Activated CD4-positive, alpha-beta T cell treated with anti-CD3 and anti-CD28 coated beads for 1 hour (primary cell): ENCODE measurements at regions not wholly inside any gene's neighbourhood (a gene's known extent, or its start where the extent isn't known, plus 50 kb on each side); places are given as distances from the start of the nearest gene placed in this dataset.
"Not testable (repeated sequence)": the region's sequence is repeated elsewhere in the genome, so short reads cannot be mapped to it uniquely, and the experiment has no call there.

Experiments used
- DNase-seq: peaks from one replicate; pipeline ENCODE4 v3.0.0-alpha.2; 2020

DNA sequence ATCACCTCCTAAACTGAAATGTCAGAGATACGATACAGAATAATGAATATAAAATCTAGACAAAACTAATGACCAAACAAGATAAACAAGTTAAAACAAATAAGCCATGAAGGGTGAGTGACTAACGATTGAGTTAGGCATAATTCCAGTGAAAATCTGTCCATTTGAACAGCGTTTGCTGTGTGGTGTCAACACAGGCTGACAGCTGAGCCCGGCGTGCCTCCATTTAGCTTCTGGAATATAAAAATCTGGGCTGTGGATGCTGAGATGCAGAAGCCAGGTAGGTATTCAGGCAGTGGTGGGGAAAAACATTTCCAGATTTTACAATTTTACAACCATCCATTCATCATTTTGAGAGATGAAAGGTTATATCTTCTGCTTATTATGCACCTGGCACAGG is 2041.4 kb upstream of the CELF4 start:
- DNase-seq = no peak

DNA sequence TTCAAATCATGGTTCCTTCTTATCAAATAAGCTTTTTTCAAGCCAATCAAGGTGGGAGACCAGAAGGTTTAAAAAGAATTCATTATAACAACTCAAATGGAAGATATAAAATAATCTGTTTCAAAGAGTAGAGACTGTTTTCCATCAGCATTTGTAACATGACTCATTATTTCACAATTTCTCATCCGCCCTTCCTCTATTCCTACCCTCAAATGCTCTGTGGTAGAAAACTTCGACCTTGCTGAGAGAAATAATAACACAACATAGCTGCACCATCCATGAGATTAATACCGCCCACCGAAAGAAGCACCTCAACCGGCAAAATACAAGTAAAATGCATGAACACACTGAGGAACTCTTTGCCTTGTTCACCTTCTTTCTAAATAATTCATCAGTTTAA is 2039.2 kb upstream of the CELF4 start:
- DNase-seq = no peak

DNA sequence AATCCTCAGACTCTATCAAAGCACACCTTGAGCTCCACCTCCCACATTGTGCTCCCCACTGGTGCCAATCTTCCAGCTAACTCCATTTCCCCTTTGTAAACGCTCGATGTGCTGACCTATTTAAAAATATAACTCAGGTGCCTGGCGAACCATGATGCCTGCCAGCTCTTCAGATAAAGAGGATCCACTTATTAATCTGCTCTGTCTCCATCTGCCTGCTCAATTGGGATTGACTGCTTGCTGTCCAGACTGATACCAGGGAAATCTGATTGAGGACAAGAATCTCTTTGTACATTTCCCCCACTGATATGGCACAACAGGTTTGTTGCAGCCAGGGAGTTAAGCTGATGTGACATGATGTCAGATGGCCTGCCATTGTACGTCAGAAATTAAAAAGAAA is 2036.5 kb upstream of the CELF4 start:
- DNase-seq = no peak

DNA sequence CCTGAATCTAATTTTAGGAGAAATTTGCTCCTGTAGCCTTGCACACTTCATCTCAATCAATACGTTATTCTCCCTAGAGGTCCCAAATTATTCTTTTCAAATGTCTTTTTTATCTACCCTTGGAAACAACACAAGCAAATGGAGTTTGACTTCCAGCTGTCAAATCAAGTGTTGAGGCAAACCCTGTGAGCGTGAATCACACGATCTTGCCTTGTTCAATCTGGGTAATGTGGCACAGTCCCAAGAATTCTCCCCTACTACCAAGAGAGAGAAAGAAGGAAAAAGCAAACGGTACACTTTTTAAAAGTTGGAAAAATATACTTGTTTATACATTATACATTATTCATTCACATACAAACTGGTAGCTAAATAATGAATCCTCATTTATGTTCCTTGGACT is 2035.3 kb upstream of the CELF4 start:
- DNase-seq = no peak

DNA sequence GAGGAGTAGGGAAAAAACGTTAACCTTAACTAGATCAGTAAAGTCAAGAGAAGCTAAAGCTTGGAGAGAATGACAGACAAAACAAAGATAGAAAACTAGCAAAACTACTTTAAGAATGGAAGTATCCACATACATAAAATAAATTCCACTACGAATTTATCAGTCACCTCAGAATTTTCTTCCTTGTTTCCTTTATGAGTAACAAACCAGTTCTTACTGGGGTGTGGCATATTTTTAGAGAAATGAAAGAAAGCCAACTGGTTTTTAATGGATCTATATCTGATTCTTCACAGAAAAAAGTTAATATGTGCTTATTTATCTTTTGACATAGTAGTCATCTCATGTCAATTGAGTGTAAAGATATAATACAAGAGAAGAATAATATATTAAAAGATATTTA is 2033.7 kb upstream of the CELF4 start:
- DNase-seq = no peak

DNA sequence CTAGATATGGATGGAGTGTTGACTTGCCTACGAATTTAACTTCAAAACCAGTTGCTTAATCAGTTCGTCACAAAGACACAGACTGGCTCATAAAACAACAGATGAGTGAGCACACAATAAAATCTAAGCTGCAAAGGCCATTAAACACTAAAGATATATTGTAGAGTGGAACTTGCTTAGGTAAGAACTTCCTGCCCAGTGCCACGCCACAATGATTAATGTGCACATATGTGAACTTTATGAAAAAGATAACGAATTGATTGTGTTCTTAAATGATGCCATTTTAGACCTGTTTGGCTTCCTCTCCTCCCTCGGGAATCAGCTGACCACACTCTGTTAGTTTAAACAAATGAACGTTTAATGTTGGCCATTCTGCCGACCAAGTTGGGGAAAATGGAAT is 2031.3 kb upstream of the CELF4 start:
- DNase-seq = no peak

DNA sequence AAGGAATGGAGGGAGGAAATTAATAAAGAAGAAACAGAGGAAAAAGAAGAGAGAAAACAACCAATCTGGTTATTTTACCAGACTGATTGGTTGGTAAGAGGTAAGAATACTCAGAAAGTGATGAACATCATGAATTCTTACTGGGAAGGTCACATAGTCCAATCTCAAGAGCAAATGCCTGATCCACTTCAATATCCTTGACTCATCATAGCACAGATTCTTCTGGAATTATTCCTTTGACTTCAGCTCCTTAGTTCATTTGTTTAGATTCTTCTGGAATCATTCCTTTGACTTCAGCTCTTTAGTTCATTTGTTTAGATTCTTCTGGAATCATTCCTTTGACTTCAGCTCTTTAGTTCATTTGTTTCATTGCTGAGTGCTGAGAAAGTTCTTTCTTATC is 2030.6 kb upstream of the CELF4 start:
- DNase-seq = no peak

DNA sequence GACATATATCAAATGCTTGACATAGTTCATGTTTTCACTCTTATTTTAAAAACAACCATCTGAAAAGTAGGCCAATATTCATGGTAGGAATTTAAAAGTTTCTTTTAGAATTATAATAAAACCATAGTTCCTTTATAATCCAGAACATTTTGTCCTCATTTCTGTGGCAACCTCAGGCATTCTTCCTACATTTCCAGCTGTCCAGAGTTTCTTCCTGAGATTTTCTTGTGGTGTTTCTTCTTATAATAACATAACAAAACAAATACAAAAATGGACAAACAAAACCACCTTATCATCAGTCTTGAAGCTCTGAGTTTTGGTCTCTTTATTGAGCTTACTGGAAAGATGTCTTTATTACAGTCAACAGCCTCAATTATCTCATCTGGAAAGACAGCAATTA is 2028.6 kb upstream of the CELF4 start:
- DNase-seq = no peak

DNA sequence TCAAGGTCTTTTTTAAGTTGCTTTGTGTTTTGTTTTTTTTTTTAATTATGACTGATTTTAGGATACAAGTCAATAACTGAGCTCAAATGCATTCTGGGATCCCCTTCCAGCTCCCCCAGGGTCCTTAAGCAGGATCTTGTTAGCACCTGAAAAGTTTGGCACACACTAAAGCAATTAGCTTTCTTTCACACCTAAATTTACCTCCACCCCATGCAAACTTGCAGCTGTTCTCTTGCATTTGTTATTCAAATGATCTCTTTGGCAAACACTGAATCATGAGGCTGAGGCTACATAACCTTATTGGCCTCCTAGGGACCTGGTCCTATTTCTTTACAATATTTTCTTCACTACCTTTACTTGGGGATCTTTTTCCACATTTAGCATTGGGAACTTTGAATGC is 2026.1 kb upstream of the CELF4 start:
- DNase-seq = no peak

DNA sequence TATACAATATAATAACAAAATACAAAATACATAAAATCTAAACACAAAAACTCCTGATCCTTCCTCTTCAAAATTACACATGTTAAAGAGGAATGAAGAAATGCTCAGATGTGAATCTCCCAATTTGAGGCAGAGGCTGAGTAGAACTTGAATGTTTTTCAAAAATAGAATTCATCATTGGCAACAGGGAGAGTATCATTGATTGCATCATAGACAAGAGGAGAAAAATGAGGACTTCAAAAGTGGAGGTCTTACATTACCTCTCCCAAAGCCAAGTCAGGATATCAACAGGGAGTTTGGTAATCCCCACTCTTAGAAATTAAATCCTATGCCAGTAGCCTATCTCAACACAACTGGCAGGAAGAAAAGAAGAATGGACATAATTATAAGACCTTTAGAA is 2023.9 kb upstream of the CELF4 start:
- DNase-seq = no peak

DNA sequence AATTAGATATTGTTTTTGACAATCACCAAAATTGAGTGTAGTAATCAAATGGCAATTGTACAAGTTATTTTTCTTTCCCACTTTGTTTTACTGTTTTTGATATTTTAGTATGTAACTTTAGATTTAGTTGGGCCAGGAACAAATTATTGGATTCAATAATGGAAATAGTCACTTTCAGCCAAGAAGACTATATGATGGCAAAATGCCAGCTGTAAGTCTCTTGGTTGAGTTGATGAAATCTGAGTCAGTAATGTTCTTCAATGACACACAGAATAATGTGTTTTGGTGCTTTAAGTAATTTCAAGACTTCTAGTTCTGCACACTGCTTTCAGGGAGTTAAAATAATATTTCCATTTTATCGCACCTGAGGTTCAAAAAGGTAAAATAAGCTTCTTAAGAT is 2022.0 kb upstream of the CELF4 start:
- DNase-seq = no peak

DNA sequence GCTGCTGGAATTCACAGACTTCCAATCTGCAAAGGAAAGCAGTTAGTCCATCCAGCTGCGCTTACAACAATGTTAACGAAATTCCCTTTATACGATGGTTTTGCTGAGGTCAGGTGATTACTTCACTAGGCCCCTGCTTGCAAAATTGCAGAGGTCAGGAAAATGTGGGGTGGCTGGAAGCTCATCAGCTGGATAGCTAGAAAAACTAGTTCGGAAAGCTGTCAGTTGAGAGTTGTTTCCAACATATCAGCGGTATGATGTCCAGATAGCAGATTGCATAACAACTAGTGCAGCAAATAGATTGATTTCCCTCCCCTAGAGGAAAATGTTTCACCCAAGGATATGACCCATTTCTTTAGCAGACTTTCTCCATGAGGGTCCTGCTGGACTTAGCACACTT is 2021.1 kb upstream of the CELF4 start:
- DNase-seq = no peak

DNA sequence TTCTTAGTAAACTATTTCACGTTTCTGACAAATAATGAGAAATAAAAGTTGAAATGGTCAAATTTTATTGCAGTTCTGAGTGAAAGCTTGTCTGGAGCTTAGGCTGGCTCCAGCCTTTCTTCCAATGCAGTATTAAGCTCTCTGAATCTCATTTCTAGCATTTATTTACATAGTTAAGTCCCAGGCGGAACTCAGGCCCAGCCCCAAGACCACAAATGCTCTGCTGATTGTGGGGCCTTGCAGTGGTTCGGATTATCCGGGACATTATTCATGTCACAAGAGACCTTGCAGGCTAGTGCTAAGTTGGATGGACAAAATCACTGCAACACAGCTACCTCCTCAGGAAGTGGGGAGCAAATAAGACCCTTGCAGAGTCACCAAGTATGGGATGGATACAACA is 2009.3 kb upstream of the CELF4 start:
- DNase-seq = no peak

DNA sequence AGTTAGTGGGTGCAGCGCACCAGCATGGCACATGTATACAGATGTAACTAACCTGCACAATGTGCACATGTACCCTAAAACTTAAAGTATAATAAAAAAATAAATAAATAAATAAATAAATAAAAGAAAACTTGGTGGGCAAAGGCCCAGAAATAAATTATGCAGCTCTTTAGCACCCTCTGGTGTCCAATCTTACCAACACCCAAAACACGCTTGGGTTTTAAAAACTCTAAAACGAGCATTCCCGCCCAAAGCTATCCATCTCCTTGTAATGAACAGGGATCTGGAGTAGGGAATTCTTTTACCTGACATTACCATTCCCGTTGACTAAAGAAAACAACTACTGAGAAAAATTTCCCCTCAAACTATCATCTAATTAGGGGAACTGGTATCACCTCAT is 2005.9 kb upstream of the CELF4 start:
- no peak for DNase-seq

DNA sequence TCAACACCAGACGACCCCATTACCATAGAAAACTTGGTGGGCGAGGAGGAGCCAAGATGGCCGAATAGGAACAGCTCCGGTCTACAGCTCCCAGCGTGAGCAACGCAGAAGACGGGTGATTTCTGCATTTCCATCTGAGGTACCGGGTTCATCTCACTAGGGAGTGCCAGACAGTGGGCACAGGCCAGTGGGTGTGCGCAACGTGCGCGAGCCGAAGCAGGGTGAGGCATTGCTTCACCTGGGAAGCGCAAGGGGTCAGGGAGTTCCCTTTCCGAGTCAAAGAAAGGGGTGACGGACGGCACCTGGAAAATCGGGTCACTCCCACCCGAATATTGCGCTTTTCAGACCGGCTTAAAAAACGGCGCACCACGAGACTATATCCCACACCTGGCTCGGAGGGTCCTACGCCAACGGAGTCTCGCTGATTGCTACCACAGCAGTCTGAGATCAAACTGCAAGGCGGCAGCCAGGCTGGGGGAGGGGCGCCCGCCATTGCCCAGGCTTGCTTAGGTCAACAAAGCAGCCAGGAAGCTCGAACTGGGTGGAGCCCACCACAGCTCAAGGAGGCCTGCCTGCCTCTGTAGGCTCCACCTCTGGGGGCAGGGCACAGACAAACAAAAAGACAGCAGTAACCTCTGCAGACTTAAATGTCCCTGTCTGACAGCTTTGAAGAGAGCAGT is 2000.1 kb upstream of the CELF4 start:
- DNase-seq = not testable (repeated sequence)

DNA sequence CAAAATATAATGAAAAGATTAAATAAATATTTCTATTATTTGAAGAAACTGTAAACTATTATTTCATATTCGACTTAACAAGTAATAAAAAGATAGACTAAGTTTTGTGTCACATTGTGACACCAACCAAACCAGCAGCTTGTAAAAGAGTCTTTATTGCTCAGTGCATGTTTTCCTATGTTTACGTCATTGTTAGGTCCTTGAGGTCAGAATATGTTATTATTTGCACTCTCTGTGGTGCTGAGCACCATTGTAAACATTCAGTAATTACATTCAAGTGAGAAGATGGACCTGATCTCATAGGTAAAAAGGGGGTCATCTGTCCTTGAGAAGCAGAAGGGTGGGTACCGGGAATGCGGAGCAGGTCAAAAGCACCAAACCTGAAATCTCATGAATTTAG is 1999.1 kb upstream of the CELF4 start:
- DNase-seq = no peak

DNA sequence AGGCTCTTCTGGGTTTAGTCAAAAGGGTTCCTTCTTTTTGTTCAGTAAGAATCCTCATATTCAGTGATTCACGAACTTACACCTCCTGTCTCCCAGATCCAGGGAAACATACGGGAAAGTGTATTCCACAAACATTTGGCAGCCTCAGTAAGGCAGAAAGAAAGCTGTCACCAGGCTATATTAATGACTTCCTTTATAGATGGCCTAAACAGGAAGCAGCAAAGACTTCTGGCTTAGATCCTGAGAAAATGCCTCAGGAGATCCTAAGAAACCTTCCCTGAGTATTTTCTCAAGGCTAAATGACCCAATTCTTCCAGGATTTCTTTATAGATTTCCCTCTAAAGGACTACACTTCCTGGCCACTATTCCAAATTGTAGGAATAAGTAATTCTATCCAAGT is 1995.5 kb upstream of the CELF4 start:
- no peak for DNase-seq

DNA sequence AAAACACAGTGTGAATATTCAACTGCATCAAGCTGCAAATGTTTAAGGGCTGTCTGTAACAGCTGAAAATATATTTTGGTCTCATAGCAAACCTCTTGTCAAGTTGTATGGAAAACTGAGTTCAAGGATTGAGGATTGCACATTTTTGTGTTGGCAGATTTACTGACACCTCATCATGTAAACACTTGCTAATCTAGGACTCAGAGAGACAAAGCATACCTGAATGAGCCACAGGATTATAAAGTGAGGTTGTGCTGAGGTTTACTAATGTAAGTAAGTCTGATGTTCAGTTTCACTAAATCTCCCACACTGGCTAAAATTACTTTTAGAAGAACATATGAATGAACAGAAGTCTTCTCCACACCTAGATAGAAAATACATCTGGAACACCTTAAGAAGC is 1993.1 kb upstream of the CELF4 start:
- DNase-seq = no peak

DNA sequence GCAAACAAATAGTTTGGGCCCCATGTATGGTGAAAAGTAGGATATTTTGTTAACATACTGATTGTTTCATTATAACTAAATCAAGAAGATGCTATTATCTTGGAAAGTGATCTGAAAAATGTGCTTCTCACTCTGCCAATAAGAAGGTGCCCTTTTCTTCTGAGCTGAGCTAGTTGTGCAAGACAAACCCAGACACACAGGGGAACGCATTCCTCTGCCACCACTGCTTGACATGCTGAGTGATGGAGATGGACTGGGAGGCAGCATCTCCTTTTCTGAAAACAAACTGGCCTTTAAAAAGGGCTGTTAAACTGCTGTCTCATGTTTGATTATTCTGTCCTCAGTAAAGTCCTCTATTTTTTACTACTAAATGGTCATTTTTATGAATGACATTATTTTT is 1989.9 kb upstream of the CELF4 start:
- DNase-seq = no peak

DNA sequence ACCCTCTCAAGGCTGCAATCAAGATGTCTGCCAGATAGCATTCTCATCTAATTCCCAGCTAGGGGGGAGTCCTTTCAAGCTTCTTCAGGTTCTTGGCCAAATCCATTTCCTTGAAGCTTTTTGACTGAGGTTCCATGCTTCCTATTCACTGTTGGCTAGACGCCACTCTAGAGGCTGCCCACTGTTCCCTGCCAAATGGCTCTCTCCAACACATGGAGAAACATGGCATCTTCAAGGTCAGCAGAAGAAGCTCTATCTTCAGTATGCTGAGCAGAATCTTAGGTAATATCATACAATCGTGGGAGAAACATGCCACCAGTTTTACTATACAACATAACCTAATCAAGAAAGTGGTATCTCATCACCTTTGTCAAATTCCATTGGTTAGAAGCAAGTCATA is 1985.1 kb upstream of the CELF4 start:
- no peak for DNase-seq

DNA sequence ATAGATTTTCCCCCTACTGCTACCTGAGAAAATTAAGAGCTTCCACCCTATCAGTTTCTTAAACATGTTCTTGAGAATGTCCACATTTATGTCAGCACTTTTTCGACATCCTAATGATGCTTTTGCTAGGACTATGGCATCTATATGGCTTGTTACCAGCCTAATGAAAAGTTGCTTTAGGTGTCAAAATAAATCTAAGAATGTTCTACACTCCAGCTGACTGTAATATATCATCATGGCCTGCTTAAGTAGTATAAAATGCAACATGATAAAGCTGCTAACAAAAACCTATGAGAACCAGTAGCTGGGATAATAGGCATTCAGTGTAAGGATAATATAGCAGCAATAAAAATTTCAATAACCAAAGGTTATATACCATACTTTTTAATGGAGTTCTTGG is 1983.5 kb upstream of the CELF4 start:
- no peak for DNase-seq

DNA sequence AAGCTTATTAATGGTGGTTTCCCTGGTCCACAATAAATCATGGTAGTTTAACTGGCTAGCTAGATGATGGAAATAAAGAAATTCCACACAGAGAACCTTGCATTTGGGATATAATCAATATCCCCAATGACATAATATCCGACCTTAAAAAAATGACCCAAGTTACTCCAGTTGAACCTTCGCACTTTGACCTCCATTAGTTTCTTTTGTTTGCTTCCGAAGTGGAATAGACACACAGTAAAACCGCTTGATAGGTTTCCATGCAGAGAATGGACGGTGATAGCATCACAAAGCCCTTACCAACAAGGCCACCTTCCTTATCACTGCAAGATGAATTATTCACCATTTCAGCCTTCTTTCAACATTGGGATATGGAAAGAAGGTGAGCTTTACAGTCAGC is 1966.1 kb upstream of the CELF4 start:
- DNase-seq = no peak

DNA sequence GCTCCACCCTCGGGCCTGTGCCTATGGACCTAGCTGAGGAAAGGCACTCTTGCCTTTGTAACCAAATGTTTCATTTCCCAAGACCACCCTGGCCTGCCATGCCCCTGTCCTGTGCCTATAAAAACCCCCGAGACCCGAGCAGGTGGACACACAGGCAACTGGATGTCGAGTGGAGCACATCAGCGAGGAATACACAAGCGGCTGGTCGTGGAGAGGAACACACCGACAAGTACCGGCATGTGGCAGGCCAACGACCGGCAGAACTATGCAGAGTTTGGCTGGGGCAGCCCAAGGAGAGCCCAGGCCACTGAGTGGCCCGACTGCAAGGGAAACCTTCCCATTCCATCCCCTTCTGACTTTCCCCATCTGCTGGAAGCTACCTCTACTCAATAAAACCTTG is 1963.8 kb upstream of the CELF4 start:
- no peak for DNase-seq

DNA sequence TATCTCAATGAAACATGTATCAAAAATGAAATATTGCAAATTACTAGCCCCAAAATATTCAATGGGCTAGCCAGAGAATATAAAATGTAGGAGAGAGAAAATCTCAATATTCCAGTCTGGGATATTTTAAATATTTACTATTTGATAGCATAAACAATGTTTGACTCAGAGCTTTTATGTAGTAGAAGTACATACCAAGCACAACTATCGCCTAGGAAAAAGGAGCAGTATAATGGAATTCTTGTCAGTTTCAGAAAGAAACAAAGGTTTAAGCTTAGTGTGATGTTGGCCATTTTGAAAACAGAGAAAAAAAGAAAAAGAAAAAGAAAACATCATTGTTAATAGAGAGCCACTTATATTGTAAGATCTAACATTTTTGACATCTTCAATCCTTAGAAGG is 1961.9 kb upstream of the CELF4 start:
- DNase-seq = no peak

DNA sequence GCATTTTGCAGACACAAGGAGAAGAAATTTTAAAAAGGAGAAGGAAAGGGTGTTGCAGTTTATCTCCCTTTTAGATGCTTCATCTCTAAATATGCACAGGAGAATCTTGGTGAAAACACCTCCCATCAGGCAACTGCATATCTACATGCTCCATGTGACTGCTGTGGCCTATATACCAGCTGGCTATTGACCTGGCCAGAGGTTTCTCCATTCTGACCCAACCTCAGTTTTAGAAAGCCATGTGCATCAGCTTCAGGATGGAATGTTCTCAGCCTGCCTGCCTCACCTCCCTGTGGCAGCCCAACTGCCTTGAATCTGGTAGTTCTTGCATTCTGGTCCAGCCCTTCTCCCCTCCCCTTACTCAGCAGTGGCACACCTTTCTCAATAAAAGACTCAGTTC is 1958.8 kb upstream of the CELF4 start:
- DNase-seq = no peak

DNA sequence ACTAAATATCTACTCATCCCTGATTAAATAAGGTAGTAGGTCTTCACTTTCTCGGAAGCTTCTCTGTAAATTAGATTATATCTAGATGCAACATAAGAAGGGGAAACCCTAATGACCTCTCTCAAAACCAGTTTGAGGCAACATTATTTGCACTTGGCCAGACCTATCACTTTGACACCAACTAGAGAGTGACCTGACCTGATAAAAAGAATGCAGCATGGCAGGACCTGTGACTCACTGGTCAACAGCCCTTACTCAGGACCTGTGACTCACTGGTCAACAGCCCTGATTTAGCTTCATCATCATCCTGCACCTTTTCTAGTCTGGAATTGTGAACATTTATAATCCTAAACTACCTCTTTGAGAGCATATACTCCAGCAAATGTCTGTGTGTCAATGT is 1957.7 kb upstream of the CELF4 start:
- DNase-seq = no peak
